ENCODE measurements at regions not wholly inside any gene's neighbourhood (a gene's known extent, or its start where the extent isn't known, plus 50 kb on each side); places are given as distances from the start of the nearest gene placed in this dataset.

DNA sequence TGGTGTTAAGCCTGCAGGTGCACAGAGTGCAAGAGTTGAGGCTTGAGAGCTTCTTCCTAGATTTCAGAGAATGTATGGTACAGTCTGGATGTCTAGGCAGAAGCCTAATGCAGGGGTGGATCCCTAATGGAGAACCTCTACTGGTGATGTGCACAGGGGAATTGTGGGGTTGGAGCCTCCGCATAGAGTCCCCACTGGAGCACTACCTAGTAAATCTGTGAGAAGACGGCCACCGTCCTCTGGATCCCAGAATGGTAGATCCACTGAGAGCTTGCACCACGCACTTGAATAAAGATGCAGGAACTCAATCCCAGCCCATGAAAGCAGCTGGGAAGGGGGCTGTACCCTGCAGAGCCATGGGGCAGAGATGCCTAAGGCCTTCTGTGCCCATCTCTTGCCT, 699.4 kb upstream of the FAM174A start:
- TF ChIP-seq, protein P1, sequence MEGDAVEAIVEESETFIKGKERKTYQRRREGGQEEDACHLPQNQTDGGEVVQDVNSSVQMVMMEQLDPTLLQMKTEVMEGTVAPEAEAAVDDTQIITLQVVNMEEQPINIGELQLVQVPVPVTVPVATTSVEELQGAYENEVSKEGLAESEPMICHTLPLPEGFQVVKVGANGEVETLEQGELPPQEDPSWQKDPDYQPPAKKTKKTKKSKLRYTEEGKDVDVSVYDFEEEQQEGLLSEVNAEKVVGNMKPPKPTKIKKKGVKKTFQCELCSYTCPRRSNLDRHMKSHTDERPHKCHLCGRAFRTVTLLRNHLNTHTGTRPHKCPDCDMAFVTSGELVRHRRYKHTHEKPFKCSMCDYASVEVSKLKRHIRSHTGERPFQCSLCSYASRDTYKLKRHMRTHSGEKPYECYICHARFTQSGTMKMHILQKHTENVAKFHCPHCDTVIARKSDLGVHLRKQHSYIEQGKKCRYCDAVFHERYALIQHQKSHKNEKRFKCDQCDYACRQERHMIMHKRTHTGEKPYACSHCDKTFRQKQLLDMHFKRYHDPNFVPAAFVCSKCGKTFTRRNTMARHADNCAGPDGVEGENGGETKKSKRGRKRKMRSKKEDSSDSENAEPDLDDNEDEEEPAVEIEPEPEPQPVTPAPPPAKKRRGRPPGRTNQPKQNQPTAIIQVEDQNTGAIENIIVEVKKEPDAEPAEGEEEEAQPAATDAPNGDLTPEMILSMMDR (IDR thresholded peaks at IDR 0.05) = no peak
- no peak overlapping the region for H3K27ac ChIP-seq
- peak; percentile 68 for DNase-seq (ENCODE audit: low spot score)
- no peak overlapping the region for H3K4me3 ChIP-seq

DNA sequence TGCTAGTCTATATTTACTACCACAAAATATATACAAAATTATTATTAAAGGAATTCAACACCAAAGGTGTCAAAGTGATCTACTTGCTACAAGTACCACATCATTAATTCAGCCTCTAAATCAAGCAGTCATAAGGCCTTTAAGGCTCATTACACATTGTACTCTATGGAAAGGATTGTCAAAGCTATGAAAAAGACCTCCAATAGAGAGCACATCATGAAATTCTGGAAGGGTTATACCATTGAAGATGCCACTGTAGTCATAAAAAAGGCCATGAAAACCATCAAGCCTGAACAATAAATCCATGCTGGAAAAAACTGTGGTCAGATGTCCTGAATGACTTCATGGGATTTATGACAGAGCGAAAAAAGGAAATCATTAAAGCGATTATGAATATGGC, 708.0 kb upstream of the FAM174A start:
- Histone ChIP-seq H3K27ac (no peak overlapping the region), H3K4me3 (no peak overlapping the region)
- TF ChIP-seq, protein P1 (IDR thresholded peaks at IDR 0.05) = no peak
- DNase-seq (ENCODE audit: low spot score) = no peak

DNA sequence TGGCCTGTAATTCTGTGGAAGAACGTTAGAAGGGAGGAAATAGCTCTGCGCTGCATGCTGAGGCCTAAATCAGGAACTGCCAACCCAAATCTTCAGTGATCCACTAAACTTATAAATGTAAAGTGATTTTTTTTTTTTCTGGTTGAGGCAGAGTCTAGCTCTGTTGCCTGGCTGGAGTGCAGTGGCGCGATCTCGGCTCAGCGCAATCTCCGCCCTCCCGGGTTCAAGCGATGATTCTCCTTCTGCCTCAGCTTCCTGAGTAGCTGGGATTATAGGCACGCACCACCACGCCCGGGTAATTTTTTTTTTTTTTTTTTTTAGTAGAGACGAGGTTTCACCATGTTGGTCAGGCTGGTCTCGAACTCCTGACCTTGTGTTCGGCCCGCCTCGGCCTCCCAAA, 717.4 kb upstream of the FAM174A start:
- no peak overlapping the region for H3K27ac ChIP-seq
- TF ChIP-seq, protein P1 (IDR thresholded peaks at IDR 0.05) = no peak
- no peak for DNase-seq (ENCODE audit: low spot score)
- H3K4me3 ChIP-seq = no peak overlapping the region

DNA sequence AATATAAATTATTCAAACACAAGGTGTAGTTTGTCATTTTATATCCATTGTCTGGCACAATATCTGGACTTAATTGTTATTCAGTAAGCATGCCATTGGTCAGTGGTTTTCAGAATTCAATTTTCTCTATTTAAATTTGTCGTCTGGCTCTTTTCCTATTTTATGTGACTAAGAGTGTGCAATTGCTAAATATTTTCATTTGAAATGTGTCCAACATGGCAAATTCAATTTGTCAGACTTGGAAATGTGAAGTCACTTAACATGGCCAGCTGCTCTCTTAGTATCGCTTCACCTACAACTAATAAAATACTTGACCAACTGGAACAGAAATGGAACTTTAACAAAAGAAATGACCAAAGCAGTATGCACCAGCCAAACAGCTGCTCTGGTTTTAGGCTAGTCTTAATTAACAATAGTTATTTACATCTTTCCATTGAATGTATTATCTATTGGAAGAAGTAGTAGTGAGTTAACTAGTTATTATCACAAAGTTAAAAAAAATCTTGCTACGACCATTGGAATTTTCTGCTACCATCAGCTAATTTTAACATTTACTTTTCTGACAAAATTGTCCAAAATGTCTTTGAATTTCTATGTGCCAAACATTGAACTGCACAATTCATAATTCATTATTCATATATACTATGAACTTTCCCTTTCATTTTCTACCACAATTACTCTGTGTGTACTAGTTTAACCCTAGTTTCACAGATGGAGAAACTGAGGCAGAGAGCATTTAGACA, 720.7 kb upstream of the FAM174A start:
- TF ChIP-seq, protein P1 (IDR thresholded peaks at IDR 0.05) = no peak
- DNase-seq (ENCODE audit: low spot score) = no peak
- no peak overlapping the region for H3K27ac ChIP-seq
- no peak overlapping the region for H3K4me3 ChIP-seq

DNA sequence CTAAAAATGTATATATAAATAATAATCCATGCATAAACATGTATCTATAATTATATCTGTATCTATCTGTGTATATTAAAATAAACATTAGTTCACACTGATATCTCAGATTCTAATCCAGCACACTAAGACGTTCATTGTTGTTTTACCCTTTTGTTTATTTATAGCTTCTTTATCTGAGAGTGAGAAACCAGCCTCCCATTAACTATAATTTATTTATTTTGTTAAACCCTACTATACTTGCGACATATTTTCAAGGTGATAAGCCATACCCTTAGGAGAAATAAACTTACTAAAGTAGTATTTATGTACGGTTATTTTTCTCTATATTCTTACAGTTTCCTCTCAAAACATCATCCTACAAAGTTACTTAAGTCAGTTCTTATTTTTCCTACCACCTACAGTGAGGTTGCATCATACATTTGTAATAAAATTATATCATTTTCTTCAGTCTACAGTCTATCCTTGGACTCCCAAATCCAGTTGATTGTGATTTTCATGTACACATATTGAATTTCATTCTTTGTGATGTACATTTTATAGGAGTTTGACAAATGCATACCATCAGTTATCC, 726.4 kb upstream of the FAM174A start:
- TF ChIP-seq, protein P1 (IDR thresholded peaks at IDR 0.05) = no peak
- Histone ChIP-seq H3K4me3 (no peak overlapping the region), H3K27ac (no peak overlapping the region)
- DNase-seq (ENCODE audit: low spot score) = no peak

DNA sequence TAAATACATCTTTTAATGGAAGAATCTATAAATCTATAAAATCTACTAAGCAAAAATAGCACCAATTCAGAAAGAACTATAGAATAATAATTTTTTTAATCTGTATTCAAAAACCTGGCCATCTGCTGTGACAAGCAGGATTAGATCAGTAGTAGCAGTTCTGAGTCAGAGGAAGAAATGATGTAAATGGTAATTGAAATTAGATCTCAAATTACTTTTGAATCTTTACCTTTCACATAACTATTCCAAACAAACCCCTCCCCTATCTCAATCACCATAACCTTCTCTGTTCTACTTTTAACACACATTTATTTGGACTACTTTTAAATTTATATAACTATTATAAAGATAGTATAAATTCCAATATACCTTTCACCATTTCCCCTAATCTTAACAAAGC, 727.8 kb upstream of the FAM174A start:
- no peak for DNase-seq (ENCODE audit: low spot score)
- TF ChIP-seq, protein P1 (IDR thresholded peaks at IDR 0.05) = no peak
- H3K27ac ChIP-seq = no peak overlapping the region
- no peak overlapping the region for H3K4me3 ChIP-seq

DNA sequence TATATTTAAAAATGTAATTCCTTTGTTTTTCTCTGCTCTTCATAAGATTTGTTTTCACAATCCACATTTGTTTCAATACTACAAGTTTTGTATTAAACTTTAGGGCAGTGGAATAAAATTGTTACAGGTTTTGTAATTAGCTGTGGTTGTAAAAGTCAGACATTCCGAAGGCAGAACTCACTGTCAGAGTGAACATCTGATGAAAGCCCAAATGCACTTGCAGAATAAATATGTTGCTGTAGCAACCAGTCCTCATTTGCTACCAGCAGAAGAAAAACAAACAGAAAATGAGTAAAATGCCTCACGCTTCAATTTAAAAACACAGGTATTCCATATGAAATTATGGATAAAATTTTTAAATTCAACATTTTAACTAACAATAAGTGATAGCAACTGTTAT, 740.1 kb upstream of the FAM174A start:
- H3K27ac ChIP-seq = no peak overlapping the region
- no peak for DNase-seq (ENCODE audit: low spot score)
- H3K4me3 ChIP-seq = no peak overlapping the region
- TF ChIP-seq, protein P1 (IDR thresholded peaks at IDR 0.05) = no peak
